T-helper 2 cell treated with Interferon-gamma antibody and Interleukin-4, amounts not matched to agents 5 μg/mL and 100 μg/mL, for 36 hours (primary cell): ENCODE measurements at regions not wholly inside any gene's neighbourhood (a gene's known extent, or its start where the extent isn't known, plus 50 kb on each side); places are given as distances from the start of the nearest gene placed in this dataset.
"Not testable (repeated sequence)": the region's sequence is repeated elsewhere in the genome, so short reads cannot be mapped to it uniquely, and the experiment has no call there.

Source experiments
- DNase-seq: peaks from one replicate; pipeline ENCODE4 v3.0.0; 2021; ENCODE audit warnings: low spot score
- H3K27ac Mint-ChIP-seq: one replicate; pipeline ENCODE4 v1.8.0; 2021; ENCODE audit warnings: mild to moderate bottlenecking, mixed read lengths
- H3K27me3 Mint-ChIP-seq: one replicate; pipeline ENCODE4 v1.8.0; 2021; ENCODE audit warnings: low read depth, mixed read lengths
- H3K36me3 Mint-ChIP-seq: one replicate; pipeline ENCODE4 v1.8.0; 2021; ENCODE audit warnings: low read depth, mixed read lengths
- H3K4me1 Mint-ChIP-seq: one replicate; pipeline ENCODE4 v1.8.0; 2021; ENCODE audit warnings: low read depth, mixed read lengths
- H3K4me3 Mint-ChIP-seq: one replicate; pipeline ENCODE4 v1.8.0; 2022; ENCODE audit warnings: mild to moderate bottlenecking, moderate library complexity, mixed read lengths
- H3K9me3 Mint-ChIP-seq: one replicate; pipeline ENCODE4 v1.8.0; 2021; ENCODE audit warnings: mixed read lengths

GRCh38 chr1:157249739-157250138, 111.5 kb upstream of the ETV3 start:
- no peak for DNase-seq
- H3K36me3 Mint-ChIP-seq: no peaks in the 10 kb centered on the region
- H3K9me3 Mint-ChIP-seq: no peaks in the 10 kb centered on the region
- no peaks in the 10 kb centered on the region for H3K4me1 Mint-ChIP-seq
- no peak overlapping the region for H3K27ac Mint-ChIP-seq
- peaks cover under 1% of the 10 kb centered on the region for H3K27me3 Mint-ChIP-seq
- H3K4me3 Mint-ChIP-seq: no peak overlapping the region

DNA sequence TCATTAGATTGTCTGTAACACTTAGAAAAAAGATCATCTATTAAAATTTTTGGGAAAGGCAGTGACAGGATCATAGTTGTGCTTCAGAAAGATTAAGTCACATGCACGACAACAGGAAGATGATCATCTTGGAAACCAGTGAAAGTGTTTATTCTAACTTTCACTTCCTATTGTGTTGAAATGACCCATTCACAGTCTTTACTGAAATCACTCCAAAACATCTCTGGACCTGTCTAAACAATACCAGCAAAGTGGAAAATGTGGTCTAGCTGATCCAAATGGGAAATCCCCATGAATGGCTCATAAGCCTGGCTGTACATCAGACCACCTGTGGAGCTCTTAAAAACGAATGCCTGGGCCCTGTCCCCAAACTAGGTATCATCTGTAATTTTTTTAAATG, 111.1 kb upstream of the ETV3 start:
- Mint-ChIP-seq H3K4me1 (no peaks in the 10 kb centered on the region), H3K27me3 (peaks cover 3% of the 10 kb centered on the region)

GRCh38 chr1:157247764-157248049, 109.5 kb upstream of the ETV3 start:
- not testable (repeated sequence) for H3K9me3 Mint-ChIP-seq, H3K27ac Mint-ChIP-seq, H3K27me3 Mint-ChIP-seq, H3K4me3 Mint-ChIP-seq, DNase-seq, H3K36me3 Mint-ChIP-seq, H3K4me1 Mint-ChIP-seq

More for the DNA sequence above, 111.1 kb upstream of the ETV3 start:
- no peak overlapping the region for H3K27ac Mint-ChIP-seq
- no peak overlapping the region for H3K4me3 Mint-ChIP-seq
- H3K36me3 Mint-ChIP-seq: no peaks in the 10 kb centered on the region
- no peak for DNase-seq
- H3K9me3 Mint-ChIP-seq: no peaks in the 10 kb centered on the region

DNA sequence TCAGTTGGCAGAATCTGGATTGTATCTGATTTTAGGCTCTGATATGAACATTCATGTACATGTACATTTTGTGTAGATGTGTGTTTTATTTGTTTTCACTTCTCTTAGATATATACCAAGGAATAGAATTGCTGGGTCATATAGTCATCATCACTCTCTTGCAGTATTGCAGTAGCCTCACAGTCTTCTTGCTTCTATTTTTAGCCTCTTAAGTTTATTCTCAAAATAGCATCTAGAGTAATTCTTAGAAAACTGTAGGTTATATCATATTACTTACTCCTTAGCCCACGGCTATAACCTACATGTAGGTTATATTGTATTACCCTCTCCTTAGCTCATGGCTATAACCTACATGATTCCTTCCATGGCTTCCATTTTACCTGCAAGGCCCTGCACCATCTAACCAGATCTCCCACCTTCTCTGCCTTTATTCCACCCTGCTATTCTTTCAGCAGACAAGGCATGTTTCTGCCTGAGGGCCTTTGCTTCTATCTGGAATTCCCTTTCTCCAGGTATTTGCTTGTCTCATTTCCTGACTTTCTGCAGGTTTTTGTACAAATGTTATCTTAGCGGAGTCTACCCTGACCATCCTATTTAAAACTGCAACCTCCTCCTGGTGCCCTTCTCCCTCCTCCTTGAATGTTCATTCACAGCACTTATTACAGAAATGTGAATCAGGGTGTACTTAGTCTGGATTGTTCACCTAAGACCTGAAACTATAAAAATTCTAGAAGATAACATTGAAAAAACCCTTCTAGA, 109.0 kb upstream of the ETV3 start:
- no peak overlapping the region for H3K4me3 Mint-ChIP-seq
- H3K36me3 Mint-ChIP-seq: no peaks in the 10 kb centered on the region
- H3K4me1 Mint-ChIP-seq: no peaks in the 10 kb centered on the region
- H3K9me3 Mint-ChIP-seq: no peaks in the 10 kb centered on the region
- DNase-seq: no peak
- H3K27me3 Mint-ChIP-seq: peaks cover 3% of the 10 kb centered on the region
- no peak overlapping the region for H3K27ac Mint-ChIP-seq

DNA sequence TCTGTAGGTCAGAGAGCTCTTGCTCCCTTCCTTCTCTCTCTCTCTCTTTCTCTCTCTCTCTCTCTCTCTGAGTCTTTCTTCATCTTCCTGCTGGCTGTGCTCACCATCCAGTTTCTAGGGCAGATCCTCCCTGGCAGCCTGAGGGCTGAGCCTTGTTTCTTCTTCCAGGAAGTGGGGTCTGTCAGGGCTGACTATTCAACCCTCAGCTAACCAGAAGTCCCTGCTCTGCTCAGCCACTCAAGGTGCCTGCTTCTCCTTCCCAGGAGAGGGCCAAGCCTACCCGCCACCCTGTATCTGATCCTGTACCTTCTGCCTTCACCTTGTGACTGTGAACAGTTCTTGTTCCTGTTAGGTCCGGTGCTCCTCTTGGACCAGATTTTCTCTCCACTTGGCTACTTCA, 107.6 kb upstream of the ETV3 start:
- no peaks in the 10 kb centered on the region for H3K9me3 Mint-ChIP-seq
- no peak for DNase-seq
- H3K4me3 Mint-ChIP-seq: no peak overlapping the region
- H3K4me1 Mint-ChIP-seq: no peaks in the 10 kb centered on the region
- no peak overlapping the region for H3K27ac Mint-ChIP-seq
- H3K36me3 Mint-ChIP-seq: no peaks in the 10 kb centered on the region
- H3K27me3 Mint-ChIP-seq: peaks cover 3% of the 10 kb centered on the region

GRCh38 chr1:157241185-157241538, 103.0 kb upstream of the ETV3 start:
- H3K27ac Mint-ChIP-seq: no peak overlapping the region
- H3K4me1 Mint-ChIP-seq: no peaks in the 10 kb centered on the region
- no peak for DNase-seq

DNA sequence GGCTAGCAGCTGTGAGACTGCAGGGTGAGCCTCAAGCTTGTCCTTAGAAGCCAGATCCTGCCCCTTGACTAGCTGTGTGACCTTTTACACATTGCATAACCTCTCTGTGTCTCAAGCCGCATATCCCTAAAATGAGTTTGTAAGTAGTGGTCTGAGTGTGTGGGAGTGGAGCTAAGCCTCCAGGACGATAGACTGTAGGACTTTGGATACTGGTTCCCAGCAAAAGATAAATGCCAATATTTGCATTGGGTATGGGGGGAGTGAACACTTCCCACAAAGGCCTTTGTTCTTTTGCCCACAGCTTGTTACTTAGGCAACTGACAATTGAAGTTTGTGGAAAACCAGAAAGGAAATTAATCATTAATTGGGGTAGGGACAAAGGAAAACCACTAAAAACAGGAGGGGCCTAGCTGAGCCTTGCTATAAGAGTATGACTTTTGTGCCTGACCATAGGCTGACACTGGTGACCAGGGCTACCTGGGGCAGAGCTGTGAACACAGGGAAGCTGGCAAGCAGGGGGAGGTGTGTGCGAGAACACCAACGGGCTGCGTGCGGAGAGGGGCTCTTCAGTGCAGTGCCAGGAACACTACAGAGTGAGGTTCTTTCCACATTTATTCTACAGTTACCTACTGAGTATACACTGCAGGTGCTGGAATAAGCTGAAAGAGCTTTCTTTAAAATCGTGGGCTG, 102.4 kb upstream of the ETV3 start:
- Mint-ChIP-seq H3K27ac (no peak overlapping the region), H3K36me3 (no peaks in the 10 kb centered on the region), H3K27me3 (peaks cover 14% of the 10 kb centered on the region), H3K4me1 (no peaks in the 10 kb centered on the region), H3K9me3 (no peaks in the 10 kb centered on the region), H3K4me3 (no peak overlapping the region)
- DNase-seq: no peak

More at GRCh38 chr1:157241185-157241538, 103.0 kb upstream of the ETV3 start:
- no peaks in the 10 kb centered on the region for H3K36me3 Mint-ChIP-seq
- H3K9me3 Mint-ChIP-seq: no peaks in the 10 kb centered on the region
- H3K27me3 Mint-ChIP-seq: peaks cover 12% of the 10 kb centered on the region
- no peak overlapping the region for H3K4me3 Mint-ChIP-seq

DNA sequence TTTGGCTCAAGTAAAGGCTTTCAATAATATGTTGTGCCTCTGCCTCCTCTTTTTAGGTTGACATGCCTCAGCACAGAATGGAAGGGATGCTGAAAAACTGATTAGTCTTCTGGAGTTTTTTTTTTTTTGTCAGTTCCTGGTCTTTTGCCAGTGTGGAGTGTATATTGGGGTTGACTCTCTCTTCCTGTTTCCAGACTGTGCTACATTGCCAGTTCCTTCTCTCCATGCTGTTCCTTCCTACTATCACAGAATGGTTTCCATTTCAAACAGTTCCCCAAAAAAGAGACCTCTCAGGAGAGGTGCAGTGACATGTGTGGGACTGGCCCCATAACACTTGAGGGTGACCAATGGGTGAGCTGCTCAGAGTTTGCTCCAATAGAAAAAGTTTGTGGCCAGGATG, 101.7 kb upstream of the ETV3 start:
- Mint-ChIP-seq H3K9me3 (no peaks in the 10 kb centered on the region), H3K4me3 (no peak overlapping the region), H3K4me1 (no peaks in the 10 kb centered on the region), H3K36me3 (no peaks in the 10 kb centered on the region), H3K27me3 (peaks cover 14% of the 10 kb centered on the region), H3K27ac (no peak overlapping the region)
- no peak for DNase-seq

DNA sequence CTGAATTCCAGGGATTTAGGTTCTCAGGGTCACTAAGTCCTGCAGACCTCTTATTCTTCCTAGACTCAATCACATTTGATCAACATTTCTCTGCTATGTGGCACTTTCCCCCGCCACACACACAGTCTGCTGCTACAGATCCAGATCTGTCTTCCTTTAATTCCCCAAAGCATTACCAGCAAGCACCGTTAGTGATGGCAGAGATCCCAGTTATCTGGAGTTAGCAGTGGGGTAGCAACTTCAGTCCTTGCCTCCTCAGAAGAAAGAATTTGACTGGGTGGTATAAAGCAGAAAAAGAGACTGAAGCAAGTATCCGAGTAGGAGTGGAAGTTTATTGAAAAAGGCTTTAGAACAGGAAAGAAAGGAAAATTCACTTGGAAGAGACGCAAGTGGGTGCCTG, 100.4 kb upstream of the ETV3 start:
- Mint-ChIP-seq H3K36me3 (no peaks in the 10 kb centered on the region), H3K4me1 (no peaks in the 10 kb centered on the region), H3K4me3 (no peak overlapping the region), H3K27me3 (peaks cover 11% of the 10 kb centered on the region), H3K9me3 (no peaks in the 10 kb centered on the region), H3K27ac (no peak overlapping the region)
- DNase-seq: no peak

DNA sequence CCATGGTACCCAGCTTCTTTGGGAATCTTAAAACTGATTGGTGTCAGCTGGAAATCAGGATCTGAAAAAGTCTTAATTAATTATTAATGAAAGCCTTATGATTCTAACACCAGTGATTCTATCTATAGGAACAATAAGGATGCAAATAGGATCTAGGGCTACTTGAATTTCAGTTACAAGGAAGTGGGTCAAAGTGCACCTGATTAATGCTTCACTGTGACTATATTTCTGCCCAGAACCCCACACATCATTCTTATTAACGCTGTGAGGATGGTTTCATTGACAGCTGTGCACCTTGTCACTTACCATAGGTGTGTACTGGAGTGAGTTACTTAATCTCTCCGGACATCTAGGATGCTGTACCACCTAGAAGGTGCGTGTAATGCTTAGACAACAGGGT, 99.8 kb upstream of the ETV3 start:
- DNase-seq: no peak
- peaks cover 3% of the 10 kb centered on the region for H3K4me1 Mint-ChIP-seq
- no peaks in the 10 kb centered on the region for H3K36me3 Mint-ChIP-seq
- H3K27me3 Mint-ChIP-seq: peaks cover 11% of the 10 kb centered on the region
- no peak overlapping the region for H3K4me3 Mint-ChIP-seq
- no peak overlapping the region for H3K27ac Mint-ChIP-seq
- no peaks in the 10 kb centered on the region for H3K9me3 Mint-ChIP-seq

- H3K36me3 Mint-ChIP-seq: no peaks in the 10 kb centered on the region
- H3K9me3 Mint-ChIP-seq: no peaks in the 10 kb centered on the region
Measured at GRCh38 chr1:157237522-157237921, 99.3 kb upstream of the ETV3 start.

DNA sequence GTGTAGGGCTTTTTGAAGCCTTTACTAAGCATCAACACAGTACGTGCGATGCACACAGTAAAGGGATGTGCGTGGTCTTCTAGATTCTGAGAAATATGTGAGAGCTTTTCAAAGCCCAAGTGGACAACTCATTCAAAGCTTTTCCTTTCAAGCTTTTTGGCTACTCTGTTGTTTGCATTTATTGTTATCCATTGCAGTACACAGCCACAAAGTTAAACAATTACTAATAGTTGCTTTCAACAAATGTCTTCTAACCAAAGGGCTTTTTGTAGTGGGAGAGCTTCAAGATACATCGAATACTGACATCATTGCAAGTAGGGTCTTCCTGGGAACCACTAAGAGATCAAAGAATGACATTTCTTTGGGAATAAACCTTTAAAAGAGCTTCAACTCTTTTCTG, 97.9 kb upstream of the ETV3 start:
- peaks cover 13% of the 10 kb centered on the region for H3K27me3 Mint-ChIP-seq
- H3K4me1 Mint-ChIP-seq: peaks cover 3% of the 10 kb centered on the region
- H3K4me3 Mint-ChIP-seq: no peak overlapping the region
- DNase-seq: no peak
- H3K9me3 Mint-ChIP-seq: no peaks in the 10 kb centered on the region
- no peaks in the 10 kb centered on the region for H3K36me3 Mint-ChIP-seq
- H3K27ac Mint-ChIP-seq: no peak overlapping the region

More at GRCh38 chr1:157237522-157237921, 99.3 kb upstream of the ETV3 start:
- Mint-ChIP-seq H3K27ac (no peak overlapping the region), H3K27me3 (peaks cover 11% of the 10 kb centered on the region), H3K4me1 (peaks cover 3% of the 10 kb centered on the region), H3K4me3 (no peak overlapping the region)
- DNase-seq: no peak

- Mint-ChIP-seq H3K27me3 (peaks cover 13% of the 10 kb centered on the region), H3K36me3 (no peaks in the 10 kb centered on the region), H3K9me3 (no peaks in the 10 kb centered on the region), H3K4me3 (no peak overlapping the region), H3K27ac (no peak overlapping the region), H3K4me1 (peaks cover 3% of the 10 kb centered on the region)
- DNase-seq: no peak
Measured at GRCh38 chr1:157235307-157235706, 97.1 kb upstream of the ETV3 start.

DNA sequence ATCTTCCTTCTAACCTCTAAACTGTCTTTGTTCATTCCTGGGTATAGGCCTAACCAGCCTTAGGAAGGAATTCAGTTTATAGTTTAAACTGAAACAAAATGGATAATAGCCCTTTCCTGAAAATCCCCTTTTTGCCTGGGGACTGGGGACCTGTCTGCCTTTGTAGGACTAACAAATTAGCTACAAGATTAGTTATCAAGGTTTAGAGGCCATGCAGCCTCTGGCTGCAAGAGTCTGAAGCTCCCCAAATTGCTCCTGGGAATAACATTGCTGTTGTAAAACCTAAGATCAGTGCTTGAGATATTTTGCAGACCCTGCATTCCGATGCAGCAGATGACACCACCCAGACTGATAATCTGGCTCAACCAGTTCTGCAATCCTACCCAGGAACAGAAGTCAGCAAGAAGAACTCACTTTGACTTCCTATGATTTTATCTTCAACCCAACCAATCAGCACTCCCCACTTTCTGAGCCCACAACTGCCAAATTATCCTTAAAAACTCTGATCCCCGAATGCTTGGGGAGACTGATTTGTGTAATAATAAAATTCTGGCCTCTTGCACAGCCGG, 96.6 kb upstream of the ETV3 start:
- Mint-ChIP-seq H3K4me1 (peaks cover 3% of the 10 kb centered on the region), H3K27ac (no peak overlapping the region), H3K4me3 (no peak overlapping the region), H3K27me3 (peaks cover 13% of the 10 kb centered on the region), H3K36me3 (no peaks in the 10 kb centered on the region), H3K9me3 (no peaks in the 10 kb centered on the region)
- DNase-seq: no peak
